Tibial nerve (tissue), 4 donors: ENCODE measurements at regions not wholly inside any gene's neighbourhood (a gene's known extent, or its start where the extent isn't known, plus 50 kb on each side); places are given as distances from the start of the nearest gene placed in this dataset.

ENCODE experiments used
- CTCF ChIP-seq, 5 experiments: fragments of 200-600 bp in 3 of 5; fragments of 450-650 bp in 2 of 5; sonication (generic) in 3 of 5; IDR thresholded peaks; one replicate each; pipeline ENCODE4 v1.5.1; 2016 to 2019; ENCODE audit warnings: antibody characterized with exemption in 5 of 5, mild to moderate bottlenecking in 3 of 5, moderate library complexity in 2 of 5
- EP300 ChIP-seq, 2 donors: sonication (generic); formaldehyde crosslinking; IDR thresholded peaks; one replicate each; pipeline ENCODE4 v1.6.1; 2017; ENCODE audit warnings: antibody characterized with exemption in 2 of 2, mild to moderate bottlenecking in 1 of 2
- POLR2A ChIP-seq, 2 donors: fragments of 450-650 bp; IDR thresholded peaks; one replicate each; pipeline ENCODE4 v1.6.1; 2017; ENCODE audit warnings: antibody characterized with exemption in 2 of 2, mild to moderate bottlenecking in 2 of 2, moderate library complexity in 2 of 2

DNA sequence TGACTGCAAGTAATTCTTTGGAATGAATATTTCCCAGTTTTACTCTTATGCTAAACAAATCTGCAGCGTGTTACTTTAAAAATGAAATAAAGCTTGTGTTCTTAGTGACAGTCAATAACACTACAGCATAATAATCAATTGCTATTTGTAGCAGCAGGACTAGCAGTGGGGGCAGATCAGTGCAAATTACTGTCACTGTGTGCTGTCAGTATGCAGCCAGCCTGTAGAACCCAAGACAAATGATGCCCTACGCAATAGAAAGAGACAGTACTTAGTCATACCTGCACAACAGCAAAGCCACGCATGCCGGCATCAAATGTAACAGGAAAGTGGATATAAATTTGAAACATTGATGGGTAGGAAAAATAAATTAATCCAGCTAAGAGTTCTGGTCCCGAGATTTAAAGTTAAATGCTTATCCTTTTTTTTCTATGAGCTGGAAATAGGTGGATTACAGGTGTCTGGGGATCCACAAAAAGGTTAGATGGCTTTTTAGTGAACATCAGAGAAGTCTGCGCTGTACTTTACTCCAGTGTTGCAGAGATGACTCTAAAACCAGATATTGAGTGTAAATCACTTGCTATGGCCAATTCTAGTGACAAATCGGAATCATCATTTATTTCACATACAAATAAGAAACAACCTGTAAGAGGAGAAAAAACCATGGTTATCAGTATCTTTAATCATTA is 812.4 kb upstream of the ZEB2 start:
- TF ChIP-seq EP300 (IDR thresholded peaks at IDR 0.05) (no peak), CTCF (IDR thresholded peaks at IDR 0.05) (no peak), POLR2A (IDR thresholded peaks at IDR 0.05) (no peak)
